ENCODE measurements at regions not wholly inside any gene's neighbourhood (a gene's known extent, or its start where the extent isn't known, plus 50 kb on each side); places are given as distances from the start of the nearest gene placed in this dataset.

GRCh38 chr12:17528394-17528793 lies 561.6 kb downstream of the RERGL start:
- TF ChIP-seq, protein P1, sequence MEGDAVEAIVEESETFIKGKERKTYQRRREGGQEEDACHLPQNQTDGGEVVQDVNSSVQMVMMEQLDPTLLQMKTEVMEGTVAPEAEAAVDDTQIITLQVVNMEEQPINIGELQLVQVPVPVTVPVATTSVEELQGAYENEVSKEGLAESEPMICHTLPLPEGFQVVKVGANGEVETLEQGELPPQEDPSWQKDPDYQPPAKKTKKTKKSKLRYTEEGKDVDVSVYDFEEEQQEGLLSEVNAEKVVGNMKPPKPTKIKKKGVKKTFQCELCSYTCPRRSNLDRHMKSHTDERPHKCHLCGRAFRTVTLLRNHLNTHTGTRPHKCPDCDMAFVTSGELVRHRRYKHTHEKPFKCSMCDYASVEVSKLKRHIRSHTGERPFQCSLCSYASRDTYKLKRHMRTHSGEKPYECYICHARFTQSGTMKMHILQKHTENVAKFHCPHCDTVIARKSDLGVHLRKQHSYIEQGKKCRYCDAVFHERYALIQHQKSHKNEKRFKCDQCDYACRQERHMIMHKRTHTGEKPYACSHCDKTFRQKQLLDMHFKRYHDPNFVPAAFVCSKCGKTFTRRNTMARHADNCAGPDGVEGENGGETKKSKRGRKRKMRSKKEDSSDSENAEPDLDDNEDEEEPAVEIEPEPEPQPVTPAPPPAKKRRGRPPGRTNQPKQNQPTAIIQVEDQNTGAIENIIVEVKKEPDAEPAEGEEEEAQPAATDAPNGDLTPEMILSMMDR (IDR thresholded peaks at IDR 0.05; ENCODE audit: low read length), result no peak
- TF ChIP-seq EZH2 (IDR thresholded peaks at IDR 0.05; ENCODE audit: borderline replicate concordance, low read length), result no peak
